ENCODE measurements at regions not wholly inside any gene's neighbourhood (a gene's known extent, or its start where the extent isn't known, plus 50 kb on each side); places are given as distances from the start of the nearest gene placed in this dataset.

GRCh38 chr15:95880031-95880570 lies 450.4 kb upstream of the NR2F2 start (continued):
- TF ChIP-seq CSRNP2 (CRISPR knock-in tag; conservative IDR thresholded peaks at IDR 0.05; ENCODE audit: low read depth): no peak
- no peak for TF ChIP-seq ZNF276 (CRISPR knock-in tag; IDR thresholded peaks at IDR 0.05; ENCODE audit: low read depth)
- TF ChIP-seq RNF2 (conservative IDR thresholded peaks at IDR 0.05; ENCODE audit: low read depth): no peak
- TF ChIP-seq AKNA (CRISPR knock-in tag; IDR thresholded peaks at IDR 0.05; ENCODE audit: borderline replicate concordance): no peak
- no peak for TF ChIP-seq ATRX (CRISPR knock-in tag; IDR thresholded peaks at IDR 0.05; ENCODE audit: borderline replicate concordance)
- no peak for TF ChIP-seq MXI1 (IDR thresholded peaks at IDR 0.05; ENCODE audit: borderline replicate concordance, low read depth, low read length)
- no peak for TF ChIP-seq AFF4 (CRISPR knock-in tag; IDR thresholded peaks at IDR 0.05)
- no peak for TF ChIP-seq DNMT1 (CRISPR knock-in tag; IDR thresholded peaks at IDR 0.05)
- no peak for TF ChIP-seq CEBPB (IDR thresholded peaks at IDR 0.05; ENCODE audit: borderline replicate concordance, low read depth, low read length)
